Astrocyte (in vitro differentiated cells and primary cell): ENCODE measurements at regions not wholly inside any gene's neighbourhood (a gene's known extent, or its start where the extent isn't known, plus 50 kb on each side); places are given as distances from the start of the nearest gene placed in this dataset.

ENCODE experiments used
- DNase-seq: peaks from one replicate; pipeline ENCODE4 v3.0.0-alpha.2; 2010; ENCODE audit warnings: low read depth
- FAIRE-seq: peaks from 2 replicates; lab custom pipeline; 2011; peaks lifted over from hg19 to GRCh38; lab: Jason Lieb, UNC
- H2AFZ ChIP-seq: 2 replicates; pipeline ENCODE4 v1.6.0; 2012; ENCODE audit warnings: low read depth, low read length, inconsistent platforms
- H3K27ac ChIP-seq: 2 replicates; pipeline ENCODE4 v1.5.1; 2011; ENCODE audit warnings: low read depth, low read length, inconsistent platforms
- H3K27me3 ChIP-seq: 2 replicates; pipeline ENCODE4 v1.6.0; 2011; ENCODE audit warnings: low read length, inconsistent platforms; ENCODE audit not compliant: insufficient read depth
- H3K36me3 ChIP-seq: 2 replicates; pipeline ENCODE4 v1.5.1; 2011; ENCODE audit warnings: low read length, inconsistent platforms; ENCODE audit not compliant: insufficient read depth
- H3K4me1 ChIP-seq: 2 replicates; pipeline ENCODE4 v1.5.1; 2011; ENCODE audit warnings: low read length, inconsistent platforms; ENCODE audit not compliant: insufficient read depth
- H3K4me2 ChIP-seq: 2 replicates; pipeline ENCODE4 v1.6.0; 2012; ENCODE audit warnings: low read length, inconsistent platforms
- H3K4me3 ChIP-seq: 2 replicates; pipeline ENCODE4 v1.5.1; 2011; ENCODE audit warnings: low read depth, mild to moderate bottlenecking, low read length, inconsistent platforms; ENCODE audit not compliant: insufficient read depth
- H3K79me2 ChIP-seq: 2 replicates; pipeline ENCODE4 v1.6.0; 2012; ENCODE audit warnings: mild to moderate bottlenecking, low read length, inconsistent platforms; ENCODE audit not compliant: insufficient read depth
- H3K9ac ChIP-seq: 2 replicates; pipeline ENCODE4 v1.6.0; 2012; ENCODE audit warnings: mild to moderate bottlenecking, low read length, inconsistent platforms
- H3K9me3 ChIP-seq: 2 replicates; pipeline ENCODE4 v1.5.1; 2012; ENCODE audit warnings: low read depth, mild to moderate bottlenecking, low read length, inconsistent platforms; ENCODE audit not compliant: insufficient read depth
- H4K20me1 ChIP-seq: 2 replicates; pipeline ENCODE4 v1.6.0; 2012; ENCODE audit warnings: low read length, inconsistent platforms; ENCODE audit not compliant: insufficient read depth
- H3K27ac Mint-ChIP-seq: one replicate; pipeline ENCODE4 v1.8.0; 2021; ENCODE audit warnings: mild to moderate bottlenecking, mixed read lengths; ENCODE audit not compliant: unreplicated experiment
- H3K27me3 Mint-ChIP-seq: one replicate; pipeline ENCODE4 v1.8.0; 2021; ENCODE audit warnings: low read depth, mixed read lengths; ENCODE audit not compliant: unreplicated experiment
- H3K36me3 Mint-ChIP-seq: one replicate; pipeline ENCODE4 v1.8.0; 2021; ENCODE audit warnings: low read depth, mixed read lengths; ENCODE audit not compliant: unreplicated experiment
- H3K4me1 Mint-ChIP-seq: one replicate; pipeline ENCODE4 v1.8.0; 2021; ENCODE audit warnings: low read depth, mixed read lengths; ENCODE audit not compliant: unreplicated experiment
- H3K4me3 Mint-ChIP-seq: one replicate; pipeline ENCODE4 v1.8.0; 2021; ENCODE audit warnings: mild to moderate bottlenecking, moderate library complexity, mixed read lengths; ENCODE audit not compliant: unreplicated experiment
- H3K9me3 Mint-ChIP-seq: one replicate; pipeline ENCODE4 v1.8.0; 2021; ENCODE audit warnings: mild to moderate bottlenecking, mixed read lengths; ENCODE audit not compliant: unreplicated experiment
- EZH2 ChIP-seq: IDR thresholded peaks from 2 replicates; pipeline ENCODE4 v1.6.1; 2012; ENCODE audit warnings: mild to moderate bottlenecking, low read length, inconsistent platforms; ENCODE audit not compliant: insufficient read depth
- TF ChIP-seq, protein P1 (sequence below): IDR thresholded peaks from 2 replicates; pipeline ENCODE4 v1.5.1; 2011; ENCODE audit warnings: low read depth, mild to moderate bottlenecking, inconsistent platforms, low read length, moderate library complexity; ENCODE audit not compliant: insufficient read depth

DNA sequence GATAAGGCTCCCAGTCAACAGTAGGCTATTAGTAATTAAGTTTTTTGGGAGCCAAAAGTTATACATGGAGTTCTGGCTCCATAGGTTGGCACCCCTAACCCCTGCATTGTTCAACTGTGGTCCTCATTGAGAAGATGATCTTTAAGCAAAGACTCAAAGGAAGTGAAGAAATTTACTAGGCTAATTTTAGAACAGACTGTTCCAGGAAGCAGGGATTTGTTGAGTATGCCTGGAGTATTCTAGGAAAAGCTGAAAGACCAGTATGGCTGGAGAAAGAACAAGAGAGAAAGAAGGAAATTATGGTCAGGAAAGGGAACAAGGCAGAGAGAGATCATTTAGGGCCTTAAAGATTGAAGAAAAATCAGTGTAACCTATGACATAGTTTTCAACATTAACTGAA, 125.1 kb downstream of the PMAIP1 start:
- no peaks in the 10 kb centered on the region for H3K36me3 ChIP-seq

DNA sequence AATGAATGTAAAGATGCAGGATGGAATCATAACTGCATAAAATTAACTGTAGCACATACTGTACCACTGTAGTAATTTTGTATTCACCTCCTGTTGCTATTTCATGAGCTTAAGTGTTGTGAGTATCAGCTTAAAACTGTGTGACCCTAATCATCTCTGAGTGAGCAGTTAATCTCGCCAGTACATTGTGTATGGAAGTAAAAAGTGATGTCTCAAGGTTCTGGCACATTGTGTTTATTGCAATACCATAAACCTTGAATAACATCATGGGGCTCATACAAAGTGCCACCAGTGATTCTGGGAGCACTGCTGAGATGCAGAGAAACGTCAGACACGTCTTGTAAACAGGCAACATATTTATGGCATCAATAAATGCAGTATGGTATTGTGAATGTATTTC, 124.5 kb downstream of the PMAIP1 start:
- no peak overlapping the region for H3K4me2 ChIP-seq
- Mint-ChIP-seq H3K36me3 (no peaks in the 10 kb centered on the region), H3K27ac (no peak overlapping the region), H3K27me3 (no peaks in the 10 kb centered on the region), H3K4me3 (no peak overlapping the region), H3K4me1 (peaks cover 22% of the 10 kb centered on the region), H3K9me3 (no peaks in the 10 kb centered on the region)
- H3K36me3 ChIP-seq = no peaks in the 10 kb centered on the region
- no peaks in the 10 kb centered on the region for H4K20me1 ChIP-seq
- no peaks in the 10 kb centered on the region for H3K27me3 ChIP-seq
- H2AFZ ChIP-seq = no peak overlapping the region
- TF ChIP-seq EZH2 = no peak
- TF ChIP-seq, protein P1, sequence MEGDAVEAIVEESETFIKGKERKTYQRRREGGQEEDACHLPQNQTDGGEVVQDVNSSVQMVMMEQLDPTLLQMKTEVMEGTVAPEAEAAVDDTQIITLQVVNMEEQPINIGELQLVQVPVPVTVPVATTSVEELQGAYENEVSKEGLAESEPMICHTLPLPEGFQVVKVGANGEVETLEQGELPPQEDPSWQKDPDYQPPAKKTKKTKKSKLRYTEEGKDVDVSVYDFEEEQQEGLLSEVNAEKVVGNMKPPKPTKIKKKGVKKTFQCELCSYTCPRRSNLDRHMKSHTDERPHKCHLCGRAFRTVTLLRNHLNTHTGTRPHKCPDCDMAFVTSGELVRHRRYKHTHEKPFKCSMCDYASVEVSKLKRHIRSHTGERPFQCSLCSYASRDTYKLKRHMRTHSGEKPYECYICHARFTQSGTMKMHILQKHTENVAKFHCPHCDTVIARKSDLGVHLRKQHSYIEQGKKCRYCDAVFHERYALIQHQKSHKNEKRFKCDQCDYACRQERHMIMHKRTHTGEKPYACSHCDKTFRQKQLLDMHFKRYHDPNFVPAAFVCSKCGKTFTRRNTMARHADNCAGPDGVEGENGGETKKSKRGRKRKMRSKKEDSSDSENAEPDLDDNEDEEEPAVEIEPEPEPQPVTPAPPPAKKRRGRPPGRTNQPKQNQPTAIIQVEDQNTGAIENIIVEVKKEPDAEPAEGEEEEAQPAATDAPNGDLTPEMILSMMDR = no peak
- no peak overlapping the region for H3K9ac ChIP-seq
- no peak for DNase-seq
- FAIRE-seq = no peak
- no peaks in the 10 kb centered on the region for H3K79me2 ChIP-seq
- H3K4me1 ChIP-seq = peaks cover 6% of the 10 kb centered on the region
- H3K9me3 ChIP-seq = no peaks in the 10 kb centered on the region
- H3K4me3 ChIP-seq = no peak overlapping the region
- no peak overlapping the region for H3K27ac ChIP-seq

More for the DNA sequence above, 125.1 kb downstream of the PMAIP1 start:
- no peak overlapping the region for H3K4me3 ChIP-seq
- H3K4me1 Mint-ChIP-seq = peaks cover 17% of the 10 kb centered on the region
- no peaks in the 10 kb centered on the region for H3K27me3 Mint-ChIP-seq
- no peaks in the 10 kb centered on the region for H4K20me1 ChIP-seq
- DNase-seq = no peak
- no peak overlapping the region for H3K27ac ChIP-seq
- H3K4me1 ChIP-seq = peaks cover under 1% of the 10 kb centered on the region
- no peak for TF ChIP-seq EZH2
- TF ChIP-seq, protein P1 = no peak
- FAIRE-seq = peak; percentile 17
- H3K36me3 Mint-ChIP-seq = no peaks in the 10 kb centered on the region
- no peak overlapping the region for H3K4me3 Mint-ChIP-seq
- H2AFZ ChIP-seq = no peak overlapping the region
- no peaks in the 10 kb centered on the region for H3K27me3 ChIP-seq
- no peak overlapping the region for H3K9ac ChIP-seq
- H3K27ac Mint-ChIP-seq = no peak overlapping the region
- H3K4me2 ChIP-seq = no peak overlapping the region
- no peaks in the 10 kb centered on the region for H3K9me3 Mint-ChIP-seq
- H3K79me2 ChIP-seq = no peaks in the 10 kb centered on the region
- no peaks in the 10 kb centered on the region for H3K9me3 ChIP-seq

DNA sequence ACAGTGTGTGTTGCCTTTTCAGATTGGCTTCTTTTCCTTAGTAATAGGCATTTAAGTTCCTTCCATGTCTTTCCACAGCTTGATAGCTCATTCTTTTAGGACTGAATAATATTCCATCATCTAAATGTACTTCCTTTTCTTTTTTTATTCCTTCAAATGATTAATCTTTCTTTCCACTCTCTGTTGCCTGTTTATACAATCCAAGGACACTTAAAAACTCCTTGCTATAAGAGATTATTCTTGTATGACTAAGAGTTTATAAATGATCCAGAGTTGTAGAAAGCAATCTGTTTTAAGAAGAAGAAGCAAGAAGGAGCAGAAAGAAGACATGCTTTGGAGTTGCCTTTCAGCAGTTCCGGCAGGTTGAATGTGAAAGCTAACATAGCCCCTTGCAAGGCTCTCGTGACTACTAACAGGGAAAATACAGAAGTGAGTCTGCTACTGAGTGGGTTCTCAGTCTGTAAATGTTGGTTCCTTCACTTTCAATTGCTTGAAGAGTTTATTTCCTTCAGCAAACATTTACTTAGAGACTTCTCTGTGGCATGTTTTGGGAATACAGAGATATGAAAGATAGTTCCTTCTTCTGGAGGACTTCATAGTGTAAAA, 123.0 kb downstream of the PMAIP1 start:
- Mint-ChIP-seq H3K4me1 (peaks cover 30% of the 10 kb centered on the region), H3K9me3 (no peaks in the 10 kb centered on the region), H3K4me3 (no peak overlapping the region), H3K36me3 (no peaks in the 10 kb centered on the region), H3K27ac (no peak overlapping the region), H3K27me3 (no peaks in the 10 kb centered on the region)
- no peak overlapping the region for H3K27ac ChIP-seq
- H3K4me1 ChIP-seq = peaks cover 15% of the 10 kb centered on the region
- H3K9ac ChIP-seq = no peak overlapping the region
- TF ChIP-seq EZH2 = no peak
- TF ChIP-seq, protein P1 = no peak
- no peaks in the 10 kb centered on the region for H3K36me3 ChIP-seq
- H4K20me1 ChIP-seq = no peaks in the 10 kb centered on the region
- H3K9me3 ChIP-seq = no peaks in the 10 kb centered on the region
- FAIRE-seq = peak; percentile 92
- no peak overlapping the region for H3K4me2 ChIP-seq
- H2AFZ ChIP-seq = no peak overlapping the region
- no peaks in the 10 kb centered on the region for H3K79me2 ChIP-seq
- H3K4me3 ChIP-seq = no peak overlapping the region
- H3K27me3 ChIP-seq = no peaks in the 10 kb centered on the region
- peak; percentile 68 for DNase-seq
